Neural cell (in vitro differentiated cells): ENCODE measurements at regions not wholly inside any gene's neighbourhood (a gene's known extent, or its start where the extent isn't known, plus 50 kb on each side); places are given as distances from the start of the nearest gene placed in this dataset.

Source experiments
- CTCF ChIP-seq: fragments of 450-650 bp; IDR thresholded peaks from 2 replicates; pipeline ENCODE4 v1.5.1; 2014; ENCODE audit warnings: antibody characterized with exemption, mild to moderate bottlenecking, moderate library complexity; ENCODE audit not compliant: poor library complexity, severe bottlenecking
- EP300 ChIP-seq: fragments of 450-650 bp; conservative IDR thresholded peaks from 2 replicates; pipeline ENCODE4 v1.6.1; 2014; ENCODE audit warnings: antibody characterized with exemption, mild to moderate bottlenecking, moderate library complexity; ENCODE audit not compliant: poor library complexity, severe bottlenecking
- EZH2 ChIP-seq: fragments of 200-600, 300-800 bp; shearing (Covaris generic), sonication (generic); IDR thresholded peaks from 2 replicates; pipeline ENCODE4 v1.6.1; 2014; ENCODE audit warnings: antibody characterized with exemption, low read length, borderline replicate concordance, mild to moderate bottlenecking; ENCODE audit not compliant: insufficient read depth, poor library complexity, severe bottlenecking
- POLR2AphosphoS5 ChIP-seq: IDR thresholded peaks from 2 replicates; pipeline ENCODE4 v1.6.1; 2012
- RAD21 ChIP-seq: fragments of 450-650 bp; conservative IDR thresholded peaks from 2 replicates; pipeline ENCODE4 v1.6.1; 2014; ENCODE audit warnings: antibody characterized with exemption, mild to moderate bottlenecking, moderate library complexity
- TAF1 ChIP-seq: IDR thresholded peaks from 2 replicates; pipeline ENCODE4 v1.6.1; 2012; ENCODE audit warnings: low read depth

GRCh38 chr13:53379485-53379884 is 350.9 kb downstream of the OLFM4 start:
- no peak for TF ChIP-seq CTCF
- no peak for TF ChIP-seq EZH2
- TF ChIP-seq POLR2AphosphoS5 = no peak
- TF ChIP-seq EP300 = no peak
- no peak for TF ChIP-seq TAF1
- TF ChIP-seq RAD21 = no peak
